ENCODE measurements at regions not wholly inside any gene's neighbourhood (a gene's known extent, or its start where the extent isn't known, plus 50 kb on each side); places are given as distances from the start of the nearest gene placed in this dataset.

- no peak overlapping the region for H3K9ac ChIP-seq
- no peaks in the 10 kb centered on the region for H3K36me3 ChIP-seq (replicated peaks in 1 of 2; ENCODE audit: control insufficient read depth in 1 of 2, insufficient read depth in 2 of 2, low read length in 1 of 2)
- no peak for DNase-seq
- no peak overlapping the region for H3K4me2 ChIP-seq
- no peak overlapping the region for H2AFZ ChIP-seq (ENCODE audit: low read depth)
- H3F3A ChIP-seq (replicated peaks; ENCODE audit: insufficient read depth): no peaks in the 10 kb centered on the region
- TF ChIP-seq RAD21 (IDR thresholded peaks at IDR 0.05; ENCODE audit: low read length) (no peak), ZBTB33 (IDR thresholded peaks at IDR 0.05; ENCODE audit: borderline replicate concordance, low read depth) (no peak), RFX5 (IDR thresholded peaks at IDR 0.05; ENCODE audit: low read length) (no peak), FOXJ3 (CRISPR knock-in tag; IDR thresholded peaks at IDR 0.05) (no peak), RXRA (IDR thresholded peaks at IDR 0.05; ENCODE audit: borderline replicate concordance, low read depth) (no peak), FOSL2 (IDR thresholded peaks at IDR 0.05; ENCODE audit: borderline replicate concordance, low read depth) (no peak), REST (IDR thresholded peaks at IDR 0.05; ENCODE audit: low read depth, low read length) (no peak), POLR2AphosphoS5 (IDR thresholded peaks at IDR 0.05; ENCODE audit: low read depth, low read length) (no peak), EP300 (IDR thresholded peaks at IDR 0.05; ENCODE audit: borderline replicate concordance in 1 of 2, low read depth in 1 of 2, low read length in 1 of 2) (no peak), CHD2 (IDR thresholded peaks at IDR 0.05; ENCODE audit: low read length, partially characterized antibody) (no peak), GABPA (IDR thresholded peaks at IDR 0.05; ENCODE audit: low read depth) (no peak), CTCF (IDR thresholded peaks at IDR 0.05) (no peak), MXI1 (IDR thresholded peaks at IDR 0.05; ENCODE audit: low read depth, low read length) (no peak), MAX (IDR thresholded peaks at IDR 0.05; ENCODE audit: low read depth) (no peak)
- H3K4me1 ChIP-seq (ENCODE audit: control insufficient read depth in 1 of 2, insufficient read depth in 2 of 2, low read depth in 1 of 2, low read length in 1 of 2): peaks cover 0 to 2% of the 10 kb centered on the region in 2 experiments; a peak in 2 of 4 replicates
- ChIA-PET CTCF (no interaction called here), POLR2A (no interaction called here)
- H3K27ac ChIP-seq (ENCODE audit: low read depth in 2 of 2, low read length in 1 of 2): no peak overlapping the region
- no peaks in the 10 kb centered on the region for H3K79me2 ChIP-seq (ENCODE audit: insufficient read depth)
- H4K20me1 ChIP-seq (ENCODE audit: insufficient read depth): no peaks in the 10 kb centered on the region
- H3K4me3 ChIP-seq (ENCODE audit: low read depth in 2 of 2, low read length in 1 of 2): no peak overlapping the region
- H3K9me3 ChIP-seq: no peaks in the 10 kb centered on the region
- H3K9me2 ChIP-seq: no peaks in the 10 kb centered on the region
- H3K27me3 ChIP-seq (ENCODE audit: insufficient read depth): no peaks in the 10 kb centered on the region
Observed at GRCh38 chr12:28068467-28068866, 95.9 kb upstream of the PTHLH start.
